GM23338 (cell line): ENCODE measurements at regions not wholly inside any gene's neighbourhood (a gene's known extent, or its start where the extent isn't known, plus 50 kb on each side); places are given as distances from the start of the nearest gene placed in this dataset.

Experiments used
- ATAC-seq: fragments of 200-7000 bp; cut with Tn5 transposase; 3 replicates; pipeline ENCODE4 v1.9.1; 2020
- DNase-seq: peaks from one replicate; pipeline ENCODE4 v3.0.0-alpha.2; 2015; ENCODE audit warnings: low spot score
- H2AFZ ChIP-seq: fragments of 200-600 bp; sonication (generic); 2 replicates; pipeline ENCODE4 v1.8.0; 2016; ENCODE audit warnings: antibody characterized with exemption, mild to moderate bottlenecking, moderate library complexity
- H3F3A ChIP-seq: fragments of 200-600 bp; sonication (generic); replicated peaks from 2 replicates; pipeline ENCODE4 v1.8.0; 2017; ENCODE audit warnings: antibody characterized with exemption, mixed run types, low read depth
- H3K27ac ChIP-seq: fragments of 200-600 bp; sonication (generic); 2 replicates; pipeline ENCODE4 v1.6.1; 2016; ENCODE audit warnings: low read depth
- H3K27me3 ChIP-seq: fragments of 200-600 bp; sonication (generic); 2 replicates; pipeline ENCODE4 v1.8.0; 2016; ENCODE audit warnings: mild to moderate bottlenecking, mixed run types, moderate library complexity; ENCODE audit not compliant: insufficient read depth
- H3K36me3 ChIP-seq: fragments of 200-600 bp; sonication (generic); 2 replicates; pipeline ENCODE4 v1.8.0; 2016; ENCODE audit warnings: mild to moderate bottlenecking; ENCODE audit not compliant: insufficient read depth
- H3K4me1 ChIP-seq: fragments of 200-600 bp; sonication (generic); 2 replicates; pipeline ENCODE4 v1.8.0; 2016; ENCODE audit warnings: mild to moderate bottlenecking, moderate library complexity; ENCODE audit not compliant: insufficient read depth
- H3K4me2 ChIP-seq: fragments of 200-600 bp; sonication (generic); 2 replicates; pipeline ENCODE4 v1.7.1; 2017; ENCODE audit warnings: mixed run types
- H3K4me3 ChIP-seq: fragments of 200-600 bp; sonication (generic); 2 replicates; pipeline ENCODE4 v1.6.1; 2016; ENCODE audit warnings: mixed run types
- H3K79me2 ChIP-seq: fragments of 200-600 bp; sonication (generic); replicated peaks from 2 replicates; pipeline ENCODE4 v1.8.0; 2017; ENCODE audit warnings: mild to moderate bottlenecking; ENCODE audit not compliant: insufficient read depth
- H3K9me2 ChIP-seq: fragments of 200-600 bp; sonication (generic); 2 replicates; pipeline ENCODE4 v1.8.0; 2017; ENCODE audit not compliant: insufficient read depth
- H4K20me1 ChIP-seq: fragments of 200-600 bp; sonication (generic); replicated peaks from 2 replicates; pipeline ENCODE4 v1.8.0; 2017; ENCODE audit warnings: mild to moderate bottlenecking; ENCODE audit not compliant: insufficient read depth
- H3K27ac Mint-ChIP-seq: 2 replicates; pipeline ENCODE4 v1.8.0; 2020; ENCODE audit warnings: inconsistent platforms, mild to moderate bottlenecking, moderate library complexity, mixed read lengths
- H3K27me3 Mint-ChIP-seq: 3 replicates; pipeline ENCODE4 v1.8.0; 2022; ENCODE audit warnings: low read depth, mild to moderate bottlenecking, moderate library complexity, mixed read lengths, inconsistent platforms; ENCODE audit not compliant: insufficient read depth, poor library complexity
- H3K36me3 Mint-ChIP-seq: 3 replicates; pipeline ENCODE4 v1.8.0; 2021; ENCODE audit warnings: low read depth, mild to moderate bottlenecking, inconsistent platforms, moderate library complexity, mixed read lengths
- H3K4me1 Mint-ChIP-seq: 3 replicates; pipeline ENCODE4 v1.8.0; 2020; ENCODE audit warnings: mild to moderate bottlenecking, inconsistent platforms, mixed read lengths
- H3K4me3 Mint-ChIP-seq: 3 replicates; pipeline ENCODE4 v1.8.0; 2021; ENCODE audit warnings: moderate library complexity, mild to moderate bottlenecking, inconsistent platforms, mixed read lengths
- H3K9me3 Mint-ChIP-seq: 3 replicates; pipeline ENCODE4 v1.8.0; 2020; ENCODE audit warnings: moderate library complexity, mild to moderate bottlenecking, inconsistent platforms, mixed read lengths
- CREB1 ChIP-seq: fragments of 250-450 bp; sonication (Bioruptor Pico); IDR thresholded peaks from 2 replicates; pipeline ENCODE4 v1.5.0; 2020; ENCODE audit warnings: low read depth, mild to moderate bottlenecking, moderate library complexity
- EZH2 ChIP-seq: fragments of 200-600 bp; sonication (generic); IDR thresholded peaks from one replicate; pipeline ENCODE4 v1.8.0; 2017; ENCODE audit warnings: antibody characterized with exemption, mild to moderate bottlenecking, low read depth; ENCODE audit not compliant: unreplicated experiment
- JUNB ChIP-seq: IDR thresholded peaks from one replicate; pipeline ENCODE4 v1.6.1; 2016; ENCODE audit warnings: antibody characterized with exemption; ENCODE audit not compliant: unreplicated experiment
- NANOG ChIP-seq: IDR thresholded peaks from 2 replicates; pipeline ENCODE4 v1.6.1; 2016; ENCODE audit warnings: antibody characterized with exemption, borderline replicate concordance
- REST ChIP-seq: IDR thresholded peaks from one replicate; pipeline ENCODE4 v1.6.1; 2018; ENCODE audit warnings: antibody characterized with exemption; ENCODE audit not compliant: unreplicated experiment
- ZNF114 ChIP-seq: fragments of 250-450 bp; sonication (Bioruptor Pico); IDR thresholded peaks from 2 replicates; pipeline ENCODE4 v1.5.0; 2020; ENCODE audit warnings: mild to moderate bottlenecking, moderate library complexity
- ZNF462 ChIP-seq: fragments of 250-450 bp; sonication (Bioruptor Pico); IDR thresholded peaks from 2 replicates; pipeline ENCODE4 v1.5.0; 2020; ENCODE audit warnings: mild to moderate bottlenecking, moderate library complexity

- TF ChIP-seq ZNF462 (CRISPR knock-in tag) (no peak), REST (no peak), CREB1 (no peak), NANOG (no peak), EZH2 (no peak), ZNF114 (CRISPR knock-in tag) (no peak)
Observed at GRCh38 chr4:129883996-129884395, 788.0 kb downstream of the C4orf33 start (continued).

DNA sequence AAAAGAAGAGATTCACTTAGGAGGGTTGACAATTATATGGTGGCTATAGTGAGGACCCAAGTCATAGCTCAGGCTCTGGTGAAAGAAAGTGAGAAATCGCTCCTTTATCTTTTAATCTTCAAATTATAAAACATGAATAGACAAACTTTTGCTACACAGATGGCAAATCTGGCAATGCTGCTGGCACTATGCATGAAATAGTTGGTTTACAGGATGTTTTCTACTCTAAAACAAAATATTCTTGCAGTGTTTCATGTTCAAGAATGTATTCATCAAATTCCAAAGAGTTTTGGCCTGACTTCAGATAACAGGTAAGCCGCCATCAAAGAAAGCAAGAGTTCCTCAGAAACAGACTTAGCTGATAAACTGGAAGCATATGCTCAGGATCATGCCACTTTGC is 801.2 kb downstream of the C4orf33 start:
- Mint-ChIP-seq H3K27ac (no peak overlapping the region), H3K4me1 (no peaks in the 10 kb centered on the region), H3K4me3 (no peak overlapping the region), H3K27me3 (peaks cover 4% of the 10 kb centered on the region), H3K9me3 (peaks cover 25% of the 10 kb centered on the region), H3K36me3 (peaks cover 31% of the 10 kb centered on the region)
- Histone ChIP-seq H3K4me1 (no peaks in the 10 kb centered on the region), H3K27me3 (no peaks in the 10 kb centered on the region), H3K4me2 (no peak overlapping the region), H3K4me3 (no peak overlapping the region), H4K20me1 (no peaks in the 10 kb centered on the region), H3K36me3 (no peaks in the 10 kb centered on the region), H3F3A (no peaks in the 10 kb centered on the region), H3K79me2 (no peaks in the 10 kb centered on the region), H2AFZ (no peak overlapping the region), H3K9me2 (peaks cover 6% of the 10 kb centered on the region; the same call in 1 of the 2 replicates), H3K27ac (no peak overlapping the region)
- no peak for ATAC-seq
- no peak for DNase-seq
- TF ChIP-seq CREB1, result no peak
- no peak for TF ChIP-seq JUNB
- no peak for TF ChIP-seq ZNF462 (CRISPR knock-in tag)
